Right atrium auricular region (tissue), 2 donors: ENCODE measurements at regions not wholly inside any gene's neighbourhood (a gene's known extent, or its start where the extent isn't known, plus 50 kb on each side); places are given as distances from the start of the nearest gene placed in this dataset.

Source experiments
- DNase-seq: peaks from one replicate; pipeline ENCODE4 v3.0.0-alpha.2; 2019; ENCODE audit warnings: low spot score
- H3K27ac ChIP-seq, 2 donors: fragments of 200-600 bp; sonication (generic); 1 replicate in 1 of 2; 2 replicates in 1 of 2; pipeline ENCODE4 v1.5.1; 2016 to 2019
- H3K27me3 ChIP-seq, 2 donors: fragments of 200-600 bp; sonication (generic); one replicate each; pipeline versions ENCODE4 v1.5.1 to v1.6.0; 2017 to 2019
- H3K36me3 ChIP-seq: fragments of 200-600 bp; sonication (generic); one replicate; pipeline ENCODE4 v1.5.1; 2016
- H3K4me1 ChIP-seq, 2 donors: fragments of 200-600 bp; sonication (generic); one replicate each; pipeline versions ENCODE4 v1.5.1 to v1.6.0; 2017 to 2019
- H3K4me3 ChIP-seq, 2 donors: fragments of 200-600 bp; sonication (generic); 1 replicate in 1 of 2; 2 replicates in 1 of 2; pipeline ENCODE4 v1.5.1; 2017 to 2019; ENCODE audit warnings: mild to moderate bottlenecking in 1 of 2, moderate library complexity in 1 of 2
- H3K9me3 ChIP-seq, 2 donors: fragments of 200-600 bp; sonication (generic); one replicate each; pipeline ENCODE4 v1.5.1; 2019
- TF ChIP-seq, protein P1 (sequence below), 2 donors: fragments of 200-600 bp; sonication (generic); IDR thresholded peaks; one replicate each; pipeline ENCODE4 v1.5.1; 2019; ENCODE audit warnings: antibody characterized with exemption in 2 of 2

DNA sequence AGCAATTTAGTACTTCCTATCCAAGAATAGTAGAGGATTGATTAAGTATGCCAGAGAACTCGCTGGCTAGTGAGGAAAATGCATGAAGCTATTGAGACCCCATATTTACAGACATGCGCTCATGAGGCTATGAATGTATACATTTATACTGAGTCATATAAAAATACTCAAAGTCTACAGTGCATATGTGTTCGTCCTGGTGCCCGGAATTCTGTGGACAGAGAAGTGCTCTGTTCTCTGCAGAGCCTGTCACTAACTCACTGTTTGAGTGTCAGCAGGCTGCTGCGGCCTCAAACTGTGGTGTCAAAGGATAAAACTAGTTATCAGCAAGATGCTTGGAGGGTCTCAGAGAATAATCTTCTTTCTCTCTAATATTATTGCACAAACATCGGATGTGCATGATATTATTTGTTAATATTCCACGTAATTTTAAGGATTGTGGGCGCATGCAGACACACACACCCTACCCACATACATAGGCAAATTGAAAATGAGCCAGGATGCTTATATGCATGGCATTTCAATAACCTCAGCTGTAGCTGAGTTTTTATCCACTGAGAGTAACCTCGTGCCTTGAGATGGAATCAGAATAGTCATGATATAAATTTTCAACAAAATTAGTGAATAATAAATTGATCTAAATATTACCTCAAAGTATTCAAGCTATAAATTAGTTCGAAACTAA lies 50.0 kb upstream of the TSC22D2 start:
- TF ChIP-seq, protein P1, sequence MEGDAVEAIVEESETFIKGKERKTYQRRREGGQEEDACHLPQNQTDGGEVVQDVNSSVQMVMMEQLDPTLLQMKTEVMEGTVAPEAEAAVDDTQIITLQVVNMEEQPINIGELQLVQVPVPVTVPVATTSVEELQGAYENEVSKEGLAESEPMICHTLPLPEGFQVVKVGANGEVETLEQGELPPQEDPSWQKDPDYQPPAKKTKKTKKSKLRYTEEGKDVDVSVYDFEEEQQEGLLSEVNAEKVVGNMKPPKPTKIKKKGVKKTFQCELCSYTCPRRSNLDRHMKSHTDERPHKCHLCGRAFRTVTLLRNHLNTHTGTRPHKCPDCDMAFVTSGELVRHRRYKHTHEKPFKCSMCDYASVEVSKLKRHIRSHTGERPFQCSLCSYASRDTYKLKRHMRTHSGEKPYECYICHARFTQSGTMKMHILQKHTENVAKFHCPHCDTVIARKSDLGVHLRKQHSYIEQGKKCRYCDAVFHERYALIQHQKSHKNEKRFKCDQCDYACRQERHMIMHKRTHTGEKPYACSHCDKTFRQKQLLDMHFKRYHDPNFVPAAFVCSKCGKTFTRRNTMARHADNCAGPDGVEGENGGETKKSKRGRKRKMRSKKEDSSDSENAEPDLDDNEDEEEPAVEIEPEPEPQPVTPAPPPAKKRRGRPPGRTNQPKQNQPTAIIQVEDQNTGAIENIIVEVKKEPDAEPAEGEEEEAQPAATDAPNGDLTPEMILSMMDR (IDR thresholded peaks at IDR 0.05), result no peak
- H3K9me3 ChIP-seq, result no peaks in the 10 kb centered on the region

DNA sequence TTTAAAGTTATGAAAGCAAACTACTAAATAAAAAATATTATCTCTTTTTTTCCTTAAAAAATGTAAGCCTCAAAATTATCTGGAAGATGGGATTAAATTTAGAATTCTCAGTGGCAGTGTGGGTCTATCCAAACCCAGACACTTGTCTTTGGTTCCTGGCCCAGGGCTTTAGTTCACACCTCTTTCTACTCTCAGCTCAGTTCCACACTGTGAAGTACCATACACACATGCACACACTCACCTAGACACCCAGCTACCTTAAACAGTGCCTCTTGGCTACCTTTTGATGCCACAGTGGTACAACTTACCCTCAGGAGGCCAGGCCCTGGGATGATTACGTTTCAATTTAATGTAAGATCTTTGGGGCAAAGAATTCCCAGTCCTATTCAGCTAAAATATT lies 51.0 kb upstream of the TSC22D2 start:
- Histone ChIP-seq H3K4me1 (no peaks in the 10 kb centered on the region), H3K4me3 (no peak overlapping the region), H3K27ac (peak overlapping the region in 1 of 2 donors; percentile 11), H3K36me3 (no peaks in the 10 kb centered on the region), H3K27me3 (no peaks in the 10 kb centered on the region), H3K9me3 (no peaks in the 10 kb centered on the region)
- TF ChIP-seq, protein P1 (IDR thresholded peaks at IDR 0.05), result no peak
- no peak for DNase-seq

More for the DNA sequence above, 50.0 kb upstream of the TSC22D2 start:
- H3K4me1 ChIP-seq, result no peaks in the 10 kb centered on the region
- no peak for DNase-seq
- no peaks in the 10 kb centered on the region for H3K27me3 ChIP-seq
- no peak overlapping the region for H3K27ac ChIP-seq
- H3K36me3 ChIP-seq, result no peaks in the 10 kb centered on the region
- no peak overlapping the region for H3K4me3 ChIP-seq

DNA sequence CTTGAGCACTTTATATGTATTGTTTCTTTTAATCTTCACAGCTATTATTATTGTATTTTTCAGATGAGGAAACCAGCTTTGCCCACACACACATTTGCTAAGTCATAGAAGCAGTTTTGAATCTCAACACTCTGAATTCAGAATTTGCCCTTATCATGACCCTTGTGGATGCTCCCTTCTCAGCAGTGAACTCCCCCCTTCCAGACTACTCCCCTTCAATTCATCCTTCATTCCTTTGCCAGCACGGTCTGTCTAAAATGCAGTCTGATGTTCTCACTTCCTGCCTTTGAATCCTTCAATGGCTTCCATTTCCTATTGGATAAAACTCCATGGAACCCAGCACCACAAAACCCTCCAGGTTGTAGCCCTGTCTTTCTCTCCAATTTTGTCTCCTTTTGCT lies 52.5 kb upstream of the TSC22D2 start:
- TF ChIP-seq, protein P1 (IDR thresholded peaks at IDR 0.05), result no peak
- H3K27me3 ChIP-seq, result no peaks in the 10 kb centered on the region
- H3K9me3 ChIP-seq, result no peaks in the 10 kb centered on the region
- H3K27ac ChIP-seq, result no peak overlapping the region
- H3K4me1 ChIP-seq, result no peaks in the 10 kb centered on the region
- DNase-seq, result no peak
- H3K4me3 ChIP-seq, result no peak overlapping the region
- H3K36me3 ChIP-seq, result no peaks in the 10 kb centered on the region

DNA sequence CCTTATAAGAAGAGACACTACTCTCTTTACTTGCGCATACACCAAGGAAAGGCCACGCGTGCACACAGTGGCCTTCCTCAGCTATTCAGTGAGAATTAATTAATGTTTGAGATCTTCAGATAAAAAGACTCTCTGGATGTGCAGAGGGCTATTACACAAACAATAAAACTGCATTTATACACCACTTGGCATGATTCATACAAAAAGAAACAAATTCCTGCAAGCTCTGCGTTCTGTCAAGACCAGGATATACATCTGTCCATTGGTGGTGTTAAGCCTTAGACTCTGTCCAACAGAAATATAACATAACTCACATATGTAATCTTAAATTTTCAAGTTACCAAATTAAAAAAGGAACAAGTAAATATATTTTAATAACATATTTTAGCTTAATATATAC lies 55.2 kb upstream of the TSC22D2 start:
- no peak for DNase-seq
- no peaks in the 10 kb centered on the region for H3K27me3 ChIP-seq
- H3K36me3 ChIP-seq, result no peaks in the 10 kb centered on the region
- no peak overlapping the region for H3K4me3 ChIP-seq
- H3K9me3 ChIP-seq, result no peaks in the 10 kb centered on the region
- H3K27ac ChIP-seq, result no peak overlapping the region
- peaks cover 0 to 20% of the 10 kb centered on the region in 2 donors for H3K4me1 ChIP-seq
- TF ChIP-seq, protein P1 (IDR thresholded peaks at IDR 0.05), result no peak

DNA sequence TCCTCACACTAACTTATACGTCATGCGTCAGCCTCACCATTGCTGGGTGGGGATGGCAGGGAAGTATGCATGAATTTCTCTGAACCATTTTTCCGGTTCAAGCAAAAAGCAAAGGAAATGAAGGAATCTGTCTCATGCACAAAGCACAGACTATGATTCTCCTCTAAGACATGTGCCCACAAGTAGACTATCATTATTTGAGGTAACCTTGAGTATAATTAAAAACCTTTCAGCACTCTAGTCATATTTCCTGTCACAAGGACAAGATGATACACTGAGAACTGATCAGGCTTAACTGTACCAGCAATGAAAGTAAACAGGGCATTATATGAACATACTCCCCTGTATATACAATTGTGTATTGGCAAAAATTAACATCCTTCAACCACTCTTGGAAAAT lies 56.7 kb upstream of the TSC22D2 start:
- TF ChIP-seq, protein P1 (IDR thresholded peaks at IDR 0.05), result no peak
- Histone ChIP-seq H3K4me3 (no peak overlapping the region), H3K27me3 (no peaks in the 10 kb centered on the region), H3K9me3 (no peaks in the 10 kb centered on the region), H3K4me1 (peaks cover 0 to 28% of the 10 kb centered on the region in 2 donors), H3K36me3 (no peaks in the 10 kb centered on the region), H3K27ac (no peak overlapping the region)
- DNase-seq, result no peak
